ENCODE measurements at regions not wholly inside any gene's neighbourhood (a gene's known extent, or its start where the extent isn't known, plus 50 kb on each side); places are given as distances from the start of the nearest gene placed in this dataset.

DNA sequence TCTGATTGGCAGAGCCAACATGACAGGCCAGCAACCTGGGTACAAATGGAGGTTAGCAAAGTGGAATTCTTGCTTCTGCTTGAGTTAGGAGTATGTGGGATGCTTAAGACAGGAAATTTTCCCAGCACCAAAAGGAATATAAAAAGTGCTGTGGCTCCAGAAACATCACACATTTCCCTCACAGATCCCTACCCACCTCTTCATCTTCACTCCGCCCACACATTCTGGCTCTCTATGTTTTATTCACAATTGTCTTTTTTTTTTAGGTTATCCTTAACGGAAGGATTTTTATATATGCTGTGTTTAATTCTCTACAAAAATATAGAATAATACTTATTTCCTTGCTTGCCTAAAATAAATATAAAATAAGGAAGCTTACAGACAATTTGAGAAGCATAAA, 563.3 kb upstream of the HS3ST5 start:
- no peak for TF ChIP-seq KAT7 (CRISPR knock-in tag; IDR thresholded peaks at IDR 0.05; ENCODE audit: borderline replicate concordance)
- TF ChIP-seq, protein P1, sequence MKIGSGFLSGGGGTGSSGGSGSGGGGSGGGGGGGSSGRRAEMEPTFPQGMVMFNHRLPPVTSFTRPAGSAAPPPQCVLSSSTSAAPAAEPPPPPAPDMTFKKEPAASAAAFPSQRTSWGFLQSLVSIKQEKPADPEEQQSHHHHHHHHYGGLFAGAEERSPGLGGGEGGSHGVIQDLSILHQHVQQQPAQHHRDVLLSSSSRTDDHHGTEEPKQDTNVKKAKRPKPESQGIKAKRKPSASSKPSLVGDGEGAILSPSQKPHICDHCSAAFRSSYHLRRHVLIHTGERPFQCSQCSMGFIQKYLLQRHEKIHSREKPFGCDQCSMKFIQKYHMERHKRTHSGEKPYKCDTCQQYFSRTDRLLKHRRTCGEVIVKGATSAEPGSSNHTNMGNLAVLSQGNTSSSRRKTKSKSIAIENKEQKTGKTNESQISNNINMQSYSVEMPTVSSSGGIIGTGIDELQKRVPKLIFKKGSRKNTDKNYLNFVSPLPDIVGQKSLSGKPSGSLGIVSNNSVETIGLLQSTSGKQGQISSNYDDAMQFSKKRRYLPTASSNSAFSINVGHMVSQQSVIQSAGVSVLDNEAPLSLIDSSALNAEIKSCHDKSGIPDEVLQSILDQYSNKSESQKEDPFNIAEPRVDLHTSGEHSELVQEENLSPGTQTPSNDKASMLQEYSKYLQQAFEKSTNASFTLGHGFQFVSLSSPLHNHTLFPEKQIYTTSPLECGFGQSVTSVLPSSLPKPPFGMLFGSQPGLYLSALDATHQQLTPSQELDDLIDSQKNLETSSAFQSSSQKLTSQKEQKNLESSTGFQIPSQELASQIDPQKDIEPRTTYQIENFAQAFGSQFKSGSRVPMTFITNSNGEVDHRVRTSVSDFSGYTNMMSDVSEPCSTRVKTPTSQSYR (CRISPR knock-in tag; IDR thresholded peaks at IDR 0.05) = no peak
- TF ChIP-seq, protein P2, sequence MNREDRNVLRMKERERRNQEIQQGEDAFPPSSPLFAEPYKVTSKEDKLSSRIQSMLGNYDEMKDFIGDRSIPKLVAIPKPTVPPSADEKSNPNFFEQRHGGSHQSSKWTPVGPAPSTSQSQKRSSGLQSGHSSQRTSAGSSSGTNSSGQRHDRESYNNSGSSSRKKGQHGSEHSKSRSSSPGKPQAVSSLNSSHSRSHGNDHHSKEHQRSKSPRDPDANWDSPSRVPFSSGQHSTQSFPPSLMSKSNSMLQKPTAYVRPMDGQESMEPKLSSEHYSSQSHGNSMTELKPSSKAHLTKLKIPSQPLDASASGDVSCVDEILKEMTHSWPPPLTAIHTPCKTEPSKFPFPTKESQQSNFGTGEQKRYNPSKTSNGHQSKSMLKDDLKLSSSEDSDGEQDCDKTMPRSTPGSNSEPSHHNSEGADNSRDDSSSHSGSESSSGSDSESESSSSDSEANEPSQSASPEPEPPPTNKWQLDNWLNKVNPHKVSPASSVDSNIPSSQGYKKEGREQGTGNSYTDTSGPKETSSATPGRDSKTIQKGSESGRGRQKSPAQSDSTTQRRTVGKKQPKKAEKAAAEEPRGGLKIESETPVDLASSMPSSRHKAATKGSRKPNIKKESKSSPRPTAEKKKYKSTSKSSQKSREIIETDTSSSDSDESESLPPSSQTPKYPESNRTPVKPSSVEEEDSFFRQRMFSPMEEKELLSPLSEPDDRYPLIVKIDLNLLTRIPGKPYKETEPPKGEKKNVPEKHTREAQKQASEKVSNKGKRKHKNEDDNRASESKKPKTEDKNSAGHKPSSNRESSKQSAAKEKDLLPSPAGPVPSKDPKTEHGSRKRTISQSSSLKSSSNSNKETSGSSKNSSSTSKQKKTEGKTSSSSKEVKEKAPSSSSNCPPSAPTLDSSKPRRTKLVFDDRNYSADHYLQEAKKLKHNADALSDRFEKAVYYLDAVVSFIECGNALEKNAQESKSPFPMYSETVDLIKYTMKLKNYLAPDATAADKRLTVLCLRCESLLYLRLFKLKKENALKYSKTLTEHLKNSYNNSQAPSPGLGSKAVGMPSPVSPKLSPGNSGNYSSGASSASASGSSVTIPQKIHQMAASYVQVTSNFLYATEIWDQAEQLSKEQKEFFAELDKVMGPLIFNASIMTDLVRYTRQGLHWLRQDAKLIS (CRISPR knock-in tag; IDR thresholded peaks at IDR 0.05; ENCODE audit: borderline replicate concordance) = no peak
- TF ChIP-seq, protein P3, sequence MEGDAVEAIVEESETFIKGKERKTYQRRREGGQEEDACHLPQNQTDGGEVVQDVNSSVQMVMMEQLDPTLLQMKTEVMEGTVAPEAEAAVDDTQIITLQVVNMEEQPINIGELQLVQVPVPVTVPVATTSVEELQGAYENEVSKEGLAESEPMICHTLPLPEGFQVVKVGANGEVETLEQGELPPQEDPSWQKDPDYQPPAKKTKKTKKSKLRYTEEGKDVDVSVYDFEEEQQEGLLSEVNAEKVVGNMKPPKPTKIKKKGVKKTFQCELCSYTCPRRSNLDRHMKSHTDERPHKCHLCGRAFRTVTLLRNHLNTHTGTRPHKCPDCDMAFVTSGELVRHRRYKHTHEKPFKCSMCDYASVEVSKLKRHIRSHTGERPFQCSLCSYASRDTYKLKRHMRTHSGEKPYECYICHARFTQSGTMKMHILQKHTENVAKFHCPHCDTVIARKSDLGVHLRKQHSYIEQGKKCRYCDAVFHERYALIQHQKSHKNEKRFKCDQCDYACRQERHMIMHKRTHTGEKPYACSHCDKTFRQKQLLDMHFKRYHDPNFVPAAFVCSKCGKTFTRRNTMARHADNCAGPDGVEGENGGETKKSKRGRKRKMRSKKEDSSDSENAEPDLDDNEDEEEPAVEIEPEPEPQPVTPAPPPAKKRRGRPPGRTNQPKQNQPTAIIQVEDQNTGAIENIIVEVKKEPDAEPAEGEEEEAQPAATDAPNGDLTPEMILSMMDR (IDR thresholded peaks at IDR 0.05) = no peak
- TF ChIP-seq, protein P4, sequence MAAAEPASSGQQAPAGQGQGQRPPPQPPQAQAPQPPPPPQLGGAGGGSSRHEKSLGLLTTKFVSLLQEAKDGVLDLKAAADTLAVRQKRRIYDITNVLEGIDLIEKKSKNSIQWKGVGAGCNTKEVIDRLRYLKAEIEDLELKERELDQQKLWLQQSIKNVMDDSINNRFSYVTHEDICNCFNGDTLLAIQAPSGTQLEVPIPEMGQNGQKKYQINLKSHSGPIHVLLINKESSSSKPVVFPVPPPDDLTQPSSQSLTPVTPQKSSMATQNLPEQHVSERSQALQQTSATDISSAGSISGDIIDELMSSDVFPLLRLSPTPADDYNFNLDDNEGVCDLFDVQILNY (CRISPR knock-in tag; IDR thresholded peaks at IDR 0.05) = no peak
- TF ChIP-seq NFE2L1 (CRISPR knock-in tag; IDR thresholded peaks at IDR 0.05) = no peak
- no peaks in the 10 kb centered on the region for H3K27me3 Mint-ChIP-seq (ENCODE audit: low read depth)
- H3K4me3 Mint-ChIP-seq = no peak overlapping the region
- DNase-seq (ENCODE audit: low spot score) = no peak
- ChIA-PET CTCF (no interaction called here), POLR2A (no interaction called here)
- no peaks in the 10 kb centered on the region for H3K36me3 Mint-ChIP-seq
- H3K4me1 Mint-ChIP-seq = no peaks in the 10 kb centered on the region
- ATAC-seq = no peak
- peaks cover 8% of the 10 kb centered on the region for H3K9me3 Mint-ChIP-seq
- H3K27ac Mint-ChIP-seq = no peak overlapping the region

DNA sequence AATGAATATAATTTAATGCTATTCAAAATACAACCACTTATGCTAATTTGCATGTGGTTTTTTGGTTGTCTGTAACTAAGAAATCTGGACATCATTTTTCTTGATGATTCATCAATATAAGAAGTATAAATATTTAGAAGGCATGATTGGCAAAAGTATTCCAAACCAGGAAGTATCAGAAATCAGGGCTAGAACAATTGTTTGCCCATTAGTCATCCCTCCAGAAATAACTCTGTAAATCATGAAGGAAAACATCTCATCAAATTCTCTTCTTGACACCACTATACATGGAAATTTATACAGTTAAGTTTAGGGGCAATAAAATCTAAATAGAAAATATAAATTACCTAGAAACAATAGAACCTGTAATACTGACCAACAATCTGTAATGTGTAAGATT, 554.7 kb upstream of the HS3ST5 start:
- Mint-ChIP-seq H3K9me3 (peaks cover 41% of the 10 kb centered on the region), H3K27ac (no peak overlapping the region), H3K27me3 (ENCODE audit: low read depth) (no peaks in the 10 kb centered on the region), H3K36me3 (peaks cover 10% of the 10 kb centered on the region), H3K4me3 (no peak overlapping the region), H3K4me1 (no peaks in the 10 kb centered on the region)
- POLR2A ChIA-PET = no interaction called here
- CTCF ChIA-PET = no interaction called here
- no peak for ATAC-seq
- no peak for TF ChIP-seq NFATC4 (CRISPR knock-in tag; IDR thresholded peaks at IDR 0.05)
- no peak for TF ChIP-seq NFE2L1 (CRISPR knock-in tag; IDR thresholded peaks at IDR 0.05)
- no peak for TF ChIP-seq SOX15 (CRISPR knock-in tag; IDR thresholded peaks at IDR 0.05)
- no peak for DNase-seq (ENCODE audit: low spot score)

DNA sequence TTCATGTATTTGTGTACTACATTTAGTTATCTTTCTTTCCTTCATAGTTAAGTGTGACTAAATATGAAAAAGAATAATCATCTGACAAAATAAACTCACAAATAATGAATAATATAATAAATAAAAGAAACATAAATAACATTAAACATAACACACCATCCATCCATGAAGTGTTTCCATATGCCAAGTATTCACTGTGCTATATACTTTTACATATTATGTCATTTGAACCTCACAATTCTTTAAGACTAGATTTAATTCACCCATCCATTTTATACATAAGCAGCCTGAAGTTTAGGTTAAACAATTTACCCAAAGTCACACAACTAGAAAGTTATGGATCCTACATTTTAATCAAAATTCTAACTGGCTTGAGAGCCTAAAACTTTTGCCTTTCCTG, 549.4 kb upstream of the HS3ST5 start:
- DNase-seq (ENCODE audit: low spot score) (no peak), ATAC-seq (no peak)
- ChIA-PET POLR2A (interaction anchor here (0.7 kb wide), 1 partner anchor 71 kb away, joined by 4 read pairs; no protein-coding TSS in a partner anchor), CTCF (no interaction called here)
- no peak overlapping the region for H3K27ac Mint-ChIP-seq
- peak; percentile 20; the same call in 1 of the 2 replicates for TF ChIP-seq HMGA2 (CRISPR knock-in tag; IDR thresholded peaks at IDR 0.05)
- TF ChIP-seq ZBTB21 (CRISPR knock-in tag; IDR thresholded peaks at IDR 0.05; ENCODE audit: borderline replicate concordance) = no peak
- peaks cover 8% of the 10 kb centered on the region for H3K9me3 Mint-ChIP-seq
- no peaks in the 10 kb centered on the region for H3K36me3 Mint-ChIP-seq
- H3K4me3 Mint-ChIP-seq = no peak overlapping the region
- H3K4me1 Mint-ChIP-seq = no peaks in the 10 kb centered on the region
- no peaks in the 10 kb centered on the region for H3K27me3 Mint-ChIP-seq (ENCODE audit: low read depth)

DNA sequence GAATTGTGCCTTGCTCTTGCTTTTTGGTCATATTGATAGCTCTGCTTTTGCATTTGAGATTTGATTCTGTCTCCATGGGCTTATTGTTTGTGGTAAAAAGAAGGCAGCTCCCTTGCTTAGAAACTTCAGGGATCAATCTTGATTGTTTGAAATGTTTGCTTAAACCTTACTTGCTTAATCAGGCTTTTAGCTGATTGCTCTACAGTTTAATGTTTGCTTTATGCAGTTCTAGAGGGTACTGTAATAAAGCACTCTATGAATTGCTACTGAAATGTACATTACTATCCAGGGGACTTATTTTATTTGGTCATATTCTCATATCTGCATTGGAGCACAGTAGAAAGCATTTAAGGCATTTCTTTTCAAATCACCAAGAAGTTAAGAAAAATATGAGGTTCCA, 545.4 kb upstream of the HS3ST5 start:
- Mint-ChIP-seq H3K4me3 (no peak overlapping the region), H3K4me1 (no peaks in the 10 kb centered on the region), H3K9me3 (peaks cover 8% of the 10 kb centered on the region), H3K27me3 (ENCODE audit: low read depth) (no peaks in the 10 kb centered on the region), H3K27ac (no peak overlapping the region), H3K36me3 (no peaks in the 10 kb centered on the region)
- POLR2A ChIA-PET = no interaction called here
- DNase-seq (ENCODE audit: low spot score) (no peak), ATAC-seq (no peak)
- CTCF ChIA-PET = interaction anchor here (0.6 kb wide), 1 partner anchor 137 kb away, joined by 3 read pairs; no protein-coding TSS in a partner anchor
- TF ChIP-seq, protein P2 (CRISPR knock-in tag; IDR thresholded peaks at IDR 0.05; ENCODE audit: borderline replicate concordance) = no peak
